HepG2 (cell line): ENCODE measurements at regions not wholly inside any gene's neighbourhood (a gene's known extent, or its start where the extent isn't known, plus 50 kb on each side); places are given as distances from the start of the nearest gene placed in this dataset.
"Not testable (repeated sequence)": the region's sequence is repeated elsewhere in the genome, so short reads cannot be mapped to it uniquely, and the experiment has no call there.

Source experiments
- ATAC-seq: fragments of 200-7000 bp; cut with Tn5 transposase; 3 replicates; pipeline ENCODE4 v1.9.1; 2020; ENCODE audit warnings: mild to moderate bottlenecking, moderate library complexity
- BruUV-seq: library from RNA; stranded (reverse); fragments of 400-500 nt; replicated peaks from 2 replicates; lab custom pipeline; 2021; lab: Mats Ljungman, UMichigan
- CTCF ChIA-PET: fragments of 300-600 bp; formaldehyde crosslinking; extraction: SDS; loops from one replicate; lab custom pipeline; 2021; ENCODE audit warnings: low total read pairs, inconsistent platforms, low intra/inter-chr PET ratio; lab: Yijun Ruan, JAX
- POLR2A ChIA-PET: fragments of 350-600 bp; sonication (Branson Sonifier 250); formaldehyde crosslinking; loops from one replicate; lab custom pipeline; 2020; ENCODE audit warnings: antibody characterized with exemption, inconsistent platforms; lab: Yijun Ruan, JAX
- DNase-seq: peaks from one replicate; pipeline ENCODE4 v3.0.0-alpha.2; 2015; ENCODE audit warnings: low spot score
- FAIRE-seq: peaks from 3 replicates; lab custom pipeline; 2011; peaks lifted over from hg19 to GRCh38; lab: Jason Lieb, UNC
- H2AFZ ChIP-seq: one replicate; pipeline ENCODE4 v1.6.1; 2011; ENCODE audit warnings: low read length, inconsistent platforms
- H3K27ac ChIP-seq: fragments of 300-600 bp; 3 replicates; pipeline ENCODE4 v1.8.0; 2011; ENCODE audit warnings: mixed run types, mild to moderate bottlenecking, mixed read lengths, low read length, inconsistent platforms; ENCODE audit not compliant: insufficient read depth; ENCODE audit errors: extremely low read length
- H3K27me3 ChIP-seq, 2 experiments: fragments of 200-600 bp in 1 of 2; 2 replicates in 1 of 2; 3 replicates in 1 of 2; pipeline versions ENCODE4 v1.6.0 to v1.8.0; 2011; ENCODE audit warnings: low read length in 2 of 2, mild to moderate bottlenecking in 2 of 2, moderate library complexity in 2 of 2, inconsistent platforms in 1 of 2; ENCODE audit not compliant: insufficient read depth in 2 of 2, control insufficient read depth in 1 of 2
- H3K36me3 ChIP-seq, 2 experiments: fragments of 200-600 bp in 1 of 2; replicated peaks in 1 of 2; 2 replicates in 1 of 2; 3 replicates in 1 of 2; pipeline versions ENCODE4 v1.5.1 to v1.8.0; 2011; ENCODE audit warnings: low read length in 2 of 2, inconsistent platforms in 1 of 2; ENCODE audit not compliant: insufficient read depth in 2 of 2, control insufficient read depth in 1 of 2
- H3K4me1 ChIP-seq: 2 replicates; pipeline ENCODE4 v1.5.1; 2012; ENCODE audit warnings: low read length, inconsistent platforms; ENCODE audit not compliant: insufficient read depth
- H3K4me2 ChIP-seq: 2 replicates; pipeline ENCODE4 v1.6.0; 2011; ENCODE audit warnings: low read depth, low read length, inconsistent platforms
- H3K4me3 ChIP-seq, 3 experiments: fragments of 200-600 bp in 1 of 3; sonication (generic), shearing (Covaris generic) in 1 of 3; replicated peaks in 1 of 3; 2 replicates each; pipeline ENCODE4 v1.5.1; 2011 to 2016; ENCODE audit warnings: low read length in 3 of 3, inconsistent platforms in 2 of 3, low read depth in 2 of 3, mild to moderate bottlenecking in 2 of 3, control low read depth in 1 of 3, mixed read lengths in 1 of 3; ENCODE audit not compliant: insufficient read depth in 1 of 3
- H3K79me2 ChIP-seq: one replicate; pipeline ENCODE4 v1.6.1; 2011; ENCODE audit warnings: low read length, inconsistent platforms; ENCODE audit not compliant: insufficient read depth
- H3K9ac ChIP-seq: 2 replicates; pipeline ENCODE4 v1.6.0; 2011; ENCODE audit warnings: mild to moderate bottlenecking, low read depth, low read length, inconsistent platforms; ENCODE audit not compliant: insufficient read depth
- H3K9me3 ChIP-seq: 2 replicates; pipeline ENCODE4 v1.5.1; 2012; ENCODE audit warnings: mild to moderate bottlenecking, low read length
- H4K20me1 ChIP-seq: 2 replicates; pipeline ENCODE4 v1.6.0; 2011; ENCODE audit warnings: inconsistent platforms, mild to moderate bottlenecking, low read length, moderate library complexity; ENCODE audit not compliant: insufficient read depth
- BRD4 ChIP-seq: sonication (generic); formaldehyde crosslinking; IDR thresholded peaks from 2 replicates; pipeline ENCODE4 v1.4.0; 2020; ENCODE audit warnings: missing genetic modification reagents
- CREB1 ChIP-seq, 2 experiments: fragments of 450-650 bp in 1 of 2; IDR thresholded peaks; 2 replicates each; pipeline ENCODE4 v1.6.1; 2016 to 2017; ENCODE audit warnings: control low read depth in 1 of 2, mild to moderate bottlenecking in 1 of 2, missing compliant biosample characterization in 1 of 2, missing genetic modification characterization in 1 of 2
- IRX3 ChIP-seq: sonication (generic); formaldehyde crosslinking; IDR thresholded peaks from 2 replicates; pipeline ENCODE4 v1.8.1; 2023; ENCODE audit warnings: mild to moderate bottlenecking, low read depth, missing genetic modification reagents, borderline replicate concordance
- ISX ChIP-seq: sonication (generic); formaldehyde crosslinking; conservative IDR thresholded peaks from 2 replicates; pipeline ENCODE4 v1.5.0; 2020; ENCODE audit warnings: missing genetic modification reagents
- KDM3A ChIP-seq: IDR thresholded peaks from 2 replicates; pipeline ENCODE4 v1.6.1; 2018; ENCODE audit warnings: low read depth, missing compliant biosample characterization
- MTA3 ChIP-seq: sonication (generic); formaldehyde crosslinking; IDR thresholded peaks from 2 replicates; pipeline ENCODE4 v1.4.0; 2020; ENCODE audit warnings: missing genetic modification reagents
- MYC ChIP-seq: sonication (generic); formaldehyde crosslinking; IDR thresholded peaks from 2 replicates; pipeline ENCODE4 v1.9.0; 2021; ENCODE audit warnings: missing genetic modification reagents, borderline replicate concordance
- RXRA ChIP-seq: sonication (generic); formaldehyde crosslinking; IDR thresholded peaks from 2 replicates; pipeline ENCODE4 v1.5.1; 2020; ENCODE audit warnings: missing genetic modification reagents
- TBL1XR1 ChIP-seq: fragments of 150-350 bp; IDR thresholded peaks from 2 replicates; pipeline ENCODE4 v1.6.1; 2014; ENCODE audit warnings: borderline replicate concordance, low read length; ENCODE audit not compliant: partially characterized antibody
- THAP7 ChIP-seq: sonication (generic); formaldehyde crosslinking; IDR thresholded peaks from 2 replicates; pipeline ENCODE4 v1.8.1; 2023; ENCODE audit warnings: mild to moderate bottlenecking, missing genetic modification reagents
- ZNF383 ChIP-seq: sonication (generic); formaldehyde crosslinking; IDR thresholded peaks from 2 replicates; pipeline ENCODE4 v1.4.0; 2020; ENCODE audit warnings: missing genetic modification reagents, mild to moderate bottlenecking, borderline replicate concordance
- ZNF646 ChIP-seq: sonication (generic); formaldehyde crosslinking; IDR thresholded peaks from 2 replicates; pipeline ENCODE4 v1.9.0; 2021; ENCODE audit warnings: mild to moderate bottlenecking, missing genetic modification reagents
- WGBS: methylation state at CpG from one replicate; pipeline ENCODE4 v1.1.6; 2017; ENCODE audit warnings: low lambda C conversion rate; 5-methylcytosine and 5-hydroxymethylcytosine counted together
- in situ Hi-C: cut with HindIII; loops from 2 replicates; pipeline ENCODE4 v1.10.0; 2017; ENCODE audit warnings: low pct_unique_long_range_greater_than_20kb; ENCODE audit not compliant: extremely low pct_ligation_motif_present
- intact Hi-C: fragments of 100-400 bp; cut with micrococcal nuclease; formaldehyde crosslinking; loops from one replicate; pipeline ENCODE4 v1.10.0; 2022; ENCODE audit not compliant: unreplicated experiment

- H3K79me2 ChIP-seq, POLR2A ChIA-PET, H3K4me3 ChIP-seq, FAIRE-seq, H3K9ac ChIP-seq, in situ Hi-C loops, ATAC-seq, CTCF ChIA-PET, BruUV-seq, H4K20me1 ChIP-seq, H3K4me1 ChIP-seq, H3K27me3 ChIP-seq, H3K36me3 ChIP-seq, H2AFZ ChIP-seq, H3K27ac ChIP-seq, H3K9me3 ChIP-seq, intact Hi-C loops, DNase-seq, H3K4me2 ChIP-seq: not testable (repeated sequence)
- 48% methylated on average over 5 of the region's 5 CpGs for WGBS
Observed at GRCh38 chr9:105022545-105022944, 94.6 kb upstream of the ABCA1 start.

- H3K79me2 ChIP-seq: no peaks in the 10 kb centered on the region
- H3K27me3 ChIP-seq: no peaks in the 10 kb centered on the region
- in situ Hi-C loops (no loop called here), intact Hi-C loops (no loop called here)
- no TSS peak for BruUV-seq
- H3K9me3 ChIP-seq: no peaks in the 10 kb centered on the region
- H3K4me3 ChIP-seq: no peak overlapping the region
- H3K4me2 ChIP-seq: no peak overlapping the region
- H3K27ac ChIP-seq: no peak overlapping the region
- no peaks in the 10 kb centered on the region for H3K4me1 ChIP-seq
- no peaks in the 10 kb centered on the region for H3K36me3 ChIP-seq
- no peak overlapping the region for H2AFZ ChIP-seq
- no peak for ATAC-seq
- no peak for DNase-seq
- 94% methylated on average over 1 of the region's 1 CpG for WGBS
- FAIRE-seq: no peak
- no peaks in the 10 kb centered on the region for H4K20me1 ChIP-seq
- CTCF ChIA-PET: no interaction called here
- H3K9ac ChIP-seq: no peak overlapping the region
- POLR2A ChIA-PET: no interaction called here
- TF ChIP-seq MTA3 (no peak), TBL1XR1 (no peak), IRX3 (CRISPR knock-in tag) (no peak), MYC (CRISPR knock-in tag) (no peak), ZNF646 (CRISPR knock-in tag) (no peak), CREB1 (IDR thresholded peaks at IDR 0.05) (no peak), CREB1 (CRISPR knock-in tag; IDR thresholded peaks at IDR 0.05) (no peak), KDM3A (no peak), RXRA (CRISPR knock-in tag) (no peak), ISX (no peak), THAP7 (CRISPR knock-in tag) (no peak), BRD4 (no peak), ZNF383 (CRISPR knock-in tag) (no peak)
Observed at GRCh38 chr9:105023788-105024187, 95.8 kb upstream of the ABCA1 start.
